GM13977 (cell line): ENCODE measurements at regions not wholly inside any gene's neighbourhood (a gene's known extent, or its start where the extent isn't known, plus 50 kb on each side); places are given as distances from the start of the nearest gene placed in this dataset.

ENCODE experiments used
- DNase-seq: peaks from one replicate; pipeline ENCODE4 v3.0.0; 2012; ENCODE audit warnings: low spot score
- in situ Hi-C: fragments of 300-500 bp; cut with MboI; formaldehyde crosslinking; loops from one replicate; pipeline ENCODE4 v1.12.0; 2022; ENCODE audit warnings: low sequenced_read_pairs, low pct_unique_long_range_greater_than_20kb, mixed read lengths, inconsistent platforms; ENCODE audit not compliant: unreplicated experiment
- TF ChIP-seq, protein P1 (sequence below): IDR thresholded peaks from 2 replicates; pipeline ENCODE4 v1.5.1; 2012; ENCODE audit warnings: mild to moderate bottlenecking, control low read depth; ENCODE audit not compliant: insufficient read depth; ENCODE audit errors: extremely low read depth, missing control alignments

DNA sequence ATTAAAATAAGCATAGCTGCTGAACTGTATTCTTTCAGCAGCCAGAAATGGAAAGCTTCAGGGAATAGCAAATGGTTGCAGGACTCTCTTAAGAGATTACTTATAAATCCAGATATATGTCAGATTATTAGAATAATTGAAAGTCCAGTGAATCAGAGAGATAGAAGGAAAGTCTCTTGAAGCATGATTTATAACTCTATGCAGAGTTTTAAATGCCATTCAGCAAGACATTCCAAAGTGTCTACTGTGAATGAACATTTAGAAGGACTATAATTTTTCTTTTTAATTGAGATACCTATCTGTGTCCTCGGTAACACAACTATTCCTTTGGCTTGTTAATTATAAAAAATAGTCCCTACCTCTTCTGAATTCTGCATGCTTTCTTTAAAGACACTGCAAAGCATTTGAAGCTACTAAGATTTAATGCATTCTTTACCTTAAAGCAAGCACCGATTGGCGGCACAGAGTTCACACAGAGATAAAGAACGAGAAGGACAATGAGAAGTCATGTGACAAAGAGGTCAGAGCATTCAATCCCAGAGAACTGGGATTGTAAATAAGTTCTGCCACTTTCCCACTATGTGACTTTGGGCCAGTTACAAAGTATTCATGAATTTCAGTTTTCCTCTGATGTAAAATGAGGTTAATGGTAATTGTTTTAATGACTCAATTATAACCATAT, 371.0 kb upstream of the ATP2B1 start:
- no peak for DNase-seq
- in situ Hi-C loops = no loop called here
- TF ChIP-seq, protein P1, sequence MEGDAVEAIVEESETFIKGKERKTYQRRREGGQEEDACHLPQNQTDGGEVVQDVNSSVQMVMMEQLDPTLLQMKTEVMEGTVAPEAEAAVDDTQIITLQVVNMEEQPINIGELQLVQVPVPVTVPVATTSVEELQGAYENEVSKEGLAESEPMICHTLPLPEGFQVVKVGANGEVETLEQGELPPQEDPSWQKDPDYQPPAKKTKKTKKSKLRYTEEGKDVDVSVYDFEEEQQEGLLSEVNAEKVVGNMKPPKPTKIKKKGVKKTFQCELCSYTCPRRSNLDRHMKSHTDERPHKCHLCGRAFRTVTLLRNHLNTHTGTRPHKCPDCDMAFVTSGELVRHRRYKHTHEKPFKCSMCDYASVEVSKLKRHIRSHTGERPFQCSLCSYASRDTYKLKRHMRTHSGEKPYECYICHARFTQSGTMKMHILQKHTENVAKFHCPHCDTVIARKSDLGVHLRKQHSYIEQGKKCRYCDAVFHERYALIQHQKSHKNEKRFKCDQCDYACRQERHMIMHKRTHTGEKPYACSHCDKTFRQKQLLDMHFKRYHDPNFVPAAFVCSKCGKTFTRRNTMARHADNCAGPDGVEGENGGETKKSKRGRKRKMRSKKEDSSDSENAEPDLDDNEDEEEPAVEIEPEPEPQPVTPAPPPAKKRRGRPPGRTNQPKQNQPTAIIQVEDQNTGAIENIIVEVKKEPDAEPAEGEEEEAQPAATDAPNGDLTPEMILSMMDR = no peak

DNA sequence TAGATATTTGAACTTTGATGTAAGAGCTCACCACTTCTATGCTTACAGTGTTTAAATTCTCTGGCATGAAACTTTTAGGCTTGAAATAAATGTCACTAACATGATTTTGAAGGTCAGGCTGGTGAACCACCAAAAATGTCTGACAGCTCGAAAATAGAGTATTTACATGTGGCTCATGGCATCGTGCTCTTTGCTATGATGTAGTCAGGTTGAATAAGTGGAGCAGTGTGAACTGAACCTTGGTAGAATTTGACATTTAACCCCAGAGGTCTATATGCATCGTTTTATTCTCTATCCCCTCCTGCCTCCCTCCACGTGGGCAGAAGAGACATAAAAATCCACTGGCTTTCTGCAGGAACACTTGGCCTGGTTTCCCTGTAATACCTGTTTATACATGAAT, 369.7 kb upstream of the ATP2B1 start:
- DNase-seq = no peak
- in situ Hi-C loops = no loop called here
- TF ChIP-seq, protein P1 = no peak

DNA sequence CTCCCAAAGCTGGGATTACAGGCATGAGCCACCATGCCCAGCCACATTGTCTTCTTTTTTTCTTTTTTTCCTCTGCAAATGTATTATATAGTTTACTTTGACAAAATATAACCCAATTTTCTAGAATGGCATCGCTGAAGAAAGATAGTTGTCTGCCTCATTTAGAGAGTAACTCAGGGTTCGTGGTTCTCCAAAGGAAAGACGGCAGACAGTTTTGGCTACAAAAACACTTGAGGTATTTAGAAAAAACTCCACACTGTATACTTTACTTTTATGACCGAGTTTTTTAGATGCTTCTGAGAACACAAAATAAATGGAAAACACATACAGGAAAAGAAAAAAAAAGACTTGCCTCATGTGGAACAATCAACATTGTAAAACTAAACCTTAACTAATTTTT, 369.1 kb upstream of the ATP2B1 start:
- TF ChIP-seq, protein P1 = no peak
- in situ Hi-C loops = no loop called here
- no peak for DNase-seq

DNA sequence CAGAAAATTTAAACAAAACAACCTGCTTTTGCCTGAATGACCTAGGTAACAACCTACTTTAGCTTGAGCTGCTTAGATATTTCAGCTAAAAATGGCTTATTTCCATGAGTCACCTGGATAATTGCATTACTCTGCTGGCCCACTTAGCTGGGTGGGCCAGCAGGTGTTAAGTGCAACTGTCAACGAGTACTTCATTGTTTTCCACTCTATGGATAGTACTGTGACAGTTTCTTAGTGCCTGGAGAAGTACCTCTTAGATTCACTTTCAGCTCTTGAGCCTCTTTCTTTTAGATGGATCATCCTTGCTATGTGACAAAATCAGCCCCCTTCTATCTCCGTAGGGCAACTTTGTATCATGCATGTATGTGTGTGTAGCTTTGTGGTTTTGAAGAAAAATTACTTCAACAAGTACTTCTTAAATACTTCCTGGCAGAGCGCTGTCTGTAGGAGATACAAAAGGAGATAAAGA, 368.2 kb upstream of the ATP2B1 start:
- TF ChIP-seq, protein P1 = no peak
- in situ Hi-C loops = no loop called here
- DNase-seq = no peak

DNA sequence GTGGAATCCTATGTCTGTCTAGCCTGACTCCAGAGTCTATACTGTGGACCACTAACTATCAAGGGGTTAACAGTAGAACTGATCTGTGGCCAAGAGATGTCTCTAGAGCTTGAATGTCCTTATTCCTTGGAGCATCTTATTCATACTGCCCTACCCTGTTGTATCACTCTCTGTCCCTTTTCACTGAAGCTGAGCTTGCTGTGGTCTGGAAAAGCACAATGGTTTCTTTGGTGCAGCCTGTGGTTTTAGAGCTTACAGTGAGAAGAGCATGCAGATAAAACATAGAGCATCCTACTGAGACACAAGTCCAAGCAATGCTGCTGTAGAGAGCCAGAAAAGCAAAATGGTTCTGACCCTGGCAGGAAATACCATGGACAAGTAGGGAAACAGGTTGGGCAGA, 367.0 kb upstream of the ATP2B1 start:
- in situ Hi-C loops = no loop called here
- DNase-seq = no peak
- TF ChIP-seq, protein P1 = no peak

DNA sequence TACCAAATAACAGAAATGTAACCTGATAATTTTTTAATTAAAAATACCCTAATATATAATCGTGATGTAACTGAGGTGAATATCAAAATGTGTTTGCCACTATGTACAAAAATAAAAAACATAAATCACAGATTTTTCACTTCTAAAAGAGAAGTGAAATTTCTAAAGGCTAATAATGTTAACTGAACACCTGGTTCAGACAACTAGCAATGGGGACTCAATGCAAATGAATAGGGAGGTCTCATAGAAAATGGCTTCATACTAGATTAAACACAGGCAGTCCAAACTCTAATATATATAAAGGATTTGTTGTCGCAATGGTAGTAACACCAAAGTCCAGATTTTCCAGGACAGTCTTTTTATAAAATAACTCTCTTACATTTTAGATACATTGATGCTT, 365.4 kb upstream of the ATP2B1 start:
- in situ Hi-C loops = no loop called here
- DNase-seq = no peak
- TF ChIP-seq, protein P1 = no peak
